ENCODE measurements at regions not wholly inside any gene's neighbourhood (a gene's known extent, or its start where the extent isn't known, plus 50 kb on each side); places are given as distances from the start of the nearest gene placed in this dataset.

GRCh38 chr3:66561367-66561766, 60.5 kb upstream of the LRIG1 start:
- no peak for TF ChIP-seq CTCF (conservative IDR thresholded peaks at IDR 0.05 in 1 of 2, IDR thresholded peaks at IDR 0.05 in 1 of 2; ENCODE audit: extremely low read depth in 1 of 2, insufficient read depth in 1 of 2, low read depth in 1 of 2, low read length in 2 of 2)
- no peak for TF ChIP-seq EZH2 (IDR thresholded peaks at IDR 0.05; ENCODE audit: borderline replicate concordance, low read length)
